GM12873 (cell line): ENCODE measurements at regions not wholly inside any gene's neighbourhood (a gene's known extent, or its start where the extent isn't known, plus 50 kb on each side); places are given as distances from the start of the nearest gene placed in this dataset.

Experiments used
- CTCF ChIP-seq: IDR thresholded peaks from 2 replicates; pipeline ENCODE4 v1.5.1; 2012; ENCODE audit warnings: low read depth, mild to moderate bottlenecking, moderate library complexity, low read length, control low read depth; ENCODE audit not compliant: insufficient read depth; ENCODE audit errors: missing control alignments

- no peak for TF ChIP-seq CTCF
Observed at GRCh38 chr9:135370411-135371375, 108.9 kb upstream of the PPP1R26 start.

- no peak for TF ChIP-seq CTCF
Observed at GRCh38 chr9:135371535-135371934, 108.0 kb upstream of the PPP1R26 start.

- TF ChIP-seq CTCF: no peak
Observed at GRCh38 chr9:135372036-135372435, 107.5 kb upstream of the PPP1R26 start.

- no peak for TF ChIP-seq CTCF
Observed at GRCh38 chr9:135372501-135373008, 107.0 kb upstream of the PPP1R26 start.

GRCh38 chr9:135373151-135373685 lies 106.4 kb upstream of the PPP1R26 start:
- no peak for TF ChIP-seq CTCF

GRCh38 chr9:135373820-135374219 lies 105.8 kb upstream of the PPP1R26 start:
- no peak for TF ChIP-seq CTCF

- no peak for TF ChIP-seq CTCF
Observed at GRCh38 chr9:135374591-135374990, 105.0 kb upstream of the PPP1R26 start.
